Memory B cell (primary cell): ENCODE measurements at regions not wholly inside any gene's neighbourhood (a gene's known extent, or its start where the extent isn't known, plus 50 kb on each side); places are given as distances from the start of the nearest gene placed in this dataset.
"Not testable (repeated sequence)": the region's sequence is repeated elsewhere in the genome, so short reads cannot be mapped to it uniquely, and the experiment has no call there.

ENCODE experiments used
- ATAC-seq: fragments of 150-1000 bp; cut with Tn5 transposase; 2 replicates; pipeline ENCODE4 v1.10.0; 2021; ENCODE audit warnings: low read depth, mild to moderate bottlenecking, moderate library complexity
- DNase-seq, 2 donors: peaks; one replicate each; pipeline ENCODE4 v3.0.0; 2022; ENCODE audit warnings: low spot score in 2 of 2
- H3K27ac Mint-ChIP-seq: one replicate; pipeline ENCODE4 v1.8.0; 2022; ENCODE audit warnings: mild to moderate bottlenecking, moderate library complexity, mixed read lengths
- H3K27me3 Mint-ChIP-seq: one replicate; pipeline ENCODE4 v1.8.0; 2022; ENCODE audit warnings: mixed read lengths
- H3K36me3 Mint-ChIP-seq: one replicate; pipeline ENCODE4 v1.8.0; 2022; ENCODE audit warnings: mild to moderate bottlenecking, mixed read lengths
- H3K4me1 Mint-ChIP-seq: one replicate; pipeline ENCODE4 v1.8.0; 2022; ENCODE audit warnings: mixed read lengths
- H3K4me3 Mint-ChIP-seq: one replicate; pipeline ENCODE4 v1.8.0; 2022; ENCODE audit warnings: mild to moderate bottlenecking, moderate library complexity, mixed read lengths
- H3K9me3 Mint-ChIP-seq: one replicate; pipeline ENCODE4 v1.8.0; 2022; ENCODE audit warnings: mixed read lengths

- ATAC-seq (no peak), DNase-seq (no peak)
- peaks cover 2% of the 10 kb centered on the region for H3K27me3 Mint-ChIP-seq
- no peak overlapping the region for H3K27ac Mint-ChIP-seq
- peaks cover 2% of the 10 kb centered on the region for H3K9me3 Mint-ChIP-seq
- peaks cover under 1% of the 10 kb centered on the region for H3K4me1 Mint-ChIP-seq
- H3K36me3 Mint-ChIP-seq, result no peaks in the 10 kb centered on the region
- no peak overlapping the region for H3K4me3 Mint-ChIP-seq
Observed at GRCh38 chr12:88893801-88894200, 313.5 kb upstream of the KITLG start.

GRCh38 chr12:88891434-88891833 lies 311.2 kb upstream of the KITLG start:
- not testable (repeated sequence) for H3K4me1 Mint-ChIP-seq, H3K36me3 Mint-ChIP-seq, H3K9me3 Mint-ChIP-seq, ATAC-seq, H3K4me3 Mint-ChIP-seq, H3K27ac Mint-ChIP-seq, DNase-seq, H3K27me3 Mint-ChIP-seq

GRCh38 chr12:88889326-88890110 lies 309.2 kb upstream of the KITLG start:
- H3K27ac Mint-ChIP-seq, result no peak overlapping the region
- no peaks in the 10 kb centered on the region for H3K4me1 Mint-ChIP-seq
- no peak for DNase-seq
- H3K36me3 Mint-ChIP-seq, result no peaks in the 10 kb centered on the region
- H3K4me3 Mint-ChIP-seq, result no peak overlapping the region
- no peak for ATAC-seq
- peaks cover 2% of the 10 kb centered on the region for H3K27me3 Mint-ChIP-seq
- H3K9me3 Mint-ChIP-seq, result peaks cover 3% of the 10 kb centered on the region

- H3K27ac Mint-ChIP-seq, result no peak overlapping the region
- no peaks in the 10 kb centered on the region for H3K36me3 Mint-ChIP-seq
- H3K4me3 Mint-ChIP-seq, result no peak overlapping the region
- peaks cover 1% of the 10 kb centered on the region for H3K9me3 Mint-ChIP-seq
- ATAC-seq (no peak), DNase-seq (no peak)
- H3K27me3 Mint-ChIP-seq, result no peaks in the 10 kb centered on the region
- H3K4me1 Mint-ChIP-seq, result no peaks in the 10 kb centered on the region
Observed at GRCh38 chr12:88884600-88884999, 304.3 kb upstream of the KITLG start.

GRCh38 chr12:88882662-88883061 lies 302.4 kb upstream of the KITLG start:
- no peak for DNase-seq
- Mint-ChIP-seq H3K9me3 (peaks cover 1% of the 10 kb centered on the region), H3K27ac (no peak overlapping the region), H3K4me3 (no peak overlapping the region), H3K4me1 (no peaks in the 10 kb centered on the region), H3K36me3 (no peaks in the 10 kb centered on the region), H3K27me3 (no peaks in the 10 kb centered on the region)
- no peak for ATAC-seq

GRCh38 chr12:88880051-88880450 lies 299.8 kb upstream of the KITLG start:
- Mint-ChIP-seq H3K4me3 (no peak overlapping the region), H3K9me3 (peaks cover 4% of the 10 kb centered on the region), H3K36me3 (no peaks in the 10 kb centered on the region), H3K27me3 (no peaks in the 10 kb centered on the region), H3K4me1 (no peaks in the 10 kb centered on the region), H3K27ac (no peak overlapping the region)
- no peak for DNase-seq
- ATAC-seq, result no peak

- Mint-ChIP-seq H3K4me3 (no peak overlapping the region), H3K27me3 (no peaks in the 10 kb centered on the region), H3K36me3 (no peaks in the 10 kb centered on the region), H3K4me1 (no peaks in the 10 kb centered on the region), H3K9me3 (peaks cover 3% of the 10 kb centered on the region), H3K27ac (no peak overlapping the region)
- no peak for ATAC-seq
- DNase-seq, result no peak
Observed at GRCh38 chr12:88878295-88878694, 298.0 kb upstream of the KITLG start.

GRCh38 chr12:88876857-88877256 lies 296.6 kb upstream of the KITLG start:
- Mint-ChIP-seq H3K4me3 (no peak overlapping the region), H3K27me3 (no peaks in the 10 kb centered on the region)
- no peak for ATAC-seq

GRCh38 chr12:88870000-88870737 lies 289.9 kb upstream of the KITLG start:
- no peaks in the 10 kb centered on the region for H3K4me1 Mint-ChIP-seq
- no peaks in the 10 kb centered on the region for H3K9me3 Mint-ChIP-seq
- H3K27ac Mint-ChIP-seq, result no peak overlapping the region
- H3K27me3 Mint-ChIP-seq, result no peaks in the 10 kb centered on the region
- DNase-seq (no peak), ATAC-seq (no peak)
- H3K36me3 Mint-ChIP-seq, result no peaks in the 10 kb centered on the region
- H3K4me3 Mint-ChIP-seq, result no peak overlapping the region

More at GRCh38 chr12:88876857-88877256, 296.6 kb upstream of the KITLG start:
- no peaks in the 10 kb centered on the region for H3K4me1 Mint-ChIP-seq
- peaks cover 3% of the 10 kb centered on the region for H3K9me3 Mint-ChIP-seq
- DNase-seq, result no peak
- no peaks in the 10 kb centered on the region for H3K36me3 Mint-ChIP-seq
- no peak overlapping the region for H3K27ac Mint-ChIP-seq

- DNase-seq (no peak), ATAC-seq (no peak)
- H3K27me3 Mint-ChIP-seq, result peaks cover 2% of the 10 kb centered on the region
- no peak overlapping the region for H3K4me3 Mint-ChIP-seq
- H3K27ac Mint-ChIP-seq, result no peak overlapping the region
- H3K9me3 Mint-ChIP-seq, result peaks cover 2% of the 10 kb centered on the region
- no peaks in the 10 kb centered on the region for H3K4me1 Mint-ChIP-seq
- H3K36me3 Mint-ChIP-seq, result no peaks in the 10 kb centered on the region
Observed at GRCh38 chr12:88868050-88868449, 287.8 kb upstream of the KITLG start.

- H3K9me3 Mint-ChIP-seq, result peaks cover 2% of the 10 kb centered on the region
- H3K27me3 Mint-ChIP-seq, result peaks cover 2% of the 10 kb centered on the region
- no peak for DNase-seq
Observed at GRCh38 chr12:88867510-88867909, 287.2 kb upstream of the KITLG start.

GRCh38 chr12:88866881-88867280 lies 286.6 kb upstream of the KITLG start:
- Mint-ChIP-seq H3K27ac (no peak overlapping the region), H3K4me3 (no peak overlapping the region), H3K9me3 (peaks cover 3% of the 10 kb centered on the region), H3K27me3 (peaks cover 2% of the 10 kb centered on the region), H3K4me1 (no peaks in the 10 kb centered on the region), H3K36me3 (no peaks in the 10 kb centered on the region)
- DNase-seq (no peak), ATAC-seq (no peak)

More at GRCh38 chr12:88867510-88867909, 287.2 kb upstream of the KITLG start:
- Mint-ChIP-seq H3K27ac (no peak overlapping the region), H3K36me3 (no peaks in the 10 kb centered on the region), H3K4me1 (no peaks in the 10 kb centered on the region), H3K4me3 (no peak overlapping the region)
- ATAC-seq, result no peak

- Mint-ChIP-seq H3K4me3 (no peak overlapping the region), H3K36me3 (no peaks in the 10 kb centered on the region)
Observed at GRCh38 chr12:88865537-88865936, 285.3 kb upstream of the KITLG start.

GRCh38 chr12:88860851-88861250 lies 280.6 kb upstream of the KITLG start:
- H3K36me3 Mint-ChIP-seq, result no peaks in the 10 kb centered on the region
- no peak overlapping the region for H3K27ac Mint-ChIP-seq
- DNase-seq (no peak), ATAC-seq (no peak)
- no peak overlapping the region for H3K4me3 Mint-ChIP-seq
- H3K9me3 Mint-ChIP-seq, result peaks cover 6% of the 10 kb centered on the region
- peaks cover 2% of the 10 kb centered on the region for H3K27me3 Mint-ChIP-seq
- no peaks in the 10 kb centered on the region for H3K4me1 Mint-ChIP-seq

More at GRCh38 chr12:88865537-88865936, 285.3 kb upstream of the KITLG start:
- DNase-seq (no peak), ATAC-seq (no peak)
- Mint-ChIP-seq H3K9me3 (peaks cover 5% of the 10 kb centered on the region), H3K27ac (no peak overlapping the region), H3K27me3 (peaks cover 2% of the 10 kb centered on the region), H3K4me1 (no peaks in the 10 kb centered on the region)
